Globus pallidus (tissue), 1 donor: ENCODE measurements at regions not wholly inside any gene's neighbourhood (a gene's known extent, or its start where the extent isn't known, plus 50 kb on each side); places are given as distances from the start of the nearest gene placed in this dataset.
A peak's percentile ranks its signal among the peaks of the same experiment; 100 is the strongest.

ENCODE experiments used
- DNase-seq: peaks from one replicate; pipeline ENCODE4 v3.0.0-alpha.2; 2015; ENCODE audit warnings: low spot score

DNA sequence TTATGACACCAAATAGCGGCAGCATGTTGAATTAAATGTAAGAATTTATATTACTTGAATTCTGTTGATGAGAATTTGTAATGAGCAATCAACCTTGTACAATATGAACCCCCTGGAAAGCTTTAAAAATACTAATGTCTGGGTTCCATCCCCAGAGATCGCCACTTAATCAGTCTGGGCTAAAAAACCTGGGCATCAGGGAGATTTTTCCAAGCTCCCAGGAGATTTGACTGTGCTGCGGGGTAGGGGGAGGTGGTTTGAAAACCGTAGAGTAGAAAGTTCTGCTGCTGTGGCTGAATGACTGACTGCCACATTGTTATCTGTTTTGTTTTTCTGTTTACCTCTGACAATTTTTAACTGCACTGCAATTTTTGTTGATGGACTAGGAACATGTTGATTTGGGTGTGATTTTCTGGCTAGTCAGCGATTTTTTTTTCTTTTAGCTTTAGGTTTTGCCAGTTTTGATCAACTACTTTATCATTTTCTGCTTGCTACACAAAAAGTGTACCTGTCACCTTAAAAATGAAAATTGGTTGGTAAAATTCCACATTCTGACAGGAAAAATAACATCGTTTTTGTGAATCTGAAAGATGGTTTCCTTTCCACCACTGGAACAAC, 79.3 kb downstream of the PCTP start:
- no peak for DNase-seq

DNA sequence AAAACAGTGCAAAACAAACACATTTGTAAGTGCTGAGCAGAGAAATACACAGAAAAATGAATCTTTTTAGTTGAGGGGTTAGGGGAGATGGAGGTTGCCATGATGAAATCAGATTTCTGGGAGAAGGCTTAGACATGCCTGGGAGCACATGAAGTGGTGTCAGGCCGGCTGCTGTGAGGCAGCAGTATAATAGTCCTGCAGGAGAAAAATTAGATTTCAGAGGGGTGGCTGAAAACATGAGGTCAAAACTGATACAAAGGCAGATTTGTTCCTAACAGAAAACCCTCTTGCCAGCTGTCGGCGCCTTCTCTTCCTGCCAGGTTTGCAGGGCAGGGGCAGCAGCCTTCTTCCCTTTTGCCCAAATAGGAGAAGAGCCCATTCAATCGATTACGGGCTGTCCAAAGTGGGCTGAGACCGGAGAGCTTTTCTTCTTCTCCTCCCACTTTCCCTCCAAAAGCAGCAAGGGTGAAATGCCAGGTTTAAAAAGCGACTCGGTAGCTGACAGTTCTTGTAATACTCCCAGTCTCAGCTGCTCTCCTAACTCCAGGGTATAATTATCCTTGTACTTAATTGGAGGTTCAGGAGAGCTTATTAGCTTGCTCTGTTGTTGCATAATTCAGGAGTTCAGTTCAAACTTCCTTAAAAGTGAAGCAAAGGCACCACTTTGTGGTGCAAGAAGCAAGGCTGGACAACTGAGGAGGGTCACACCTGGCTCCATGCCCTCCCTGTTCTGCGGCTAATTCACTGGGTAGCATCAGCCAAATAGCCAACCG, 80.0 kb downstream of the PCTP start:
- DNase-seq, result no peak

- DNase-seq, result no peak
Measured at GRCh38 chr17:55833306-55833705, 82.5 kb downstream of the PCTP start.

GRCh38 chr17:55842405-55843158, 91.7 kb downstream of the PCTP start:
- DNase-seq, result no peak

DNA sequence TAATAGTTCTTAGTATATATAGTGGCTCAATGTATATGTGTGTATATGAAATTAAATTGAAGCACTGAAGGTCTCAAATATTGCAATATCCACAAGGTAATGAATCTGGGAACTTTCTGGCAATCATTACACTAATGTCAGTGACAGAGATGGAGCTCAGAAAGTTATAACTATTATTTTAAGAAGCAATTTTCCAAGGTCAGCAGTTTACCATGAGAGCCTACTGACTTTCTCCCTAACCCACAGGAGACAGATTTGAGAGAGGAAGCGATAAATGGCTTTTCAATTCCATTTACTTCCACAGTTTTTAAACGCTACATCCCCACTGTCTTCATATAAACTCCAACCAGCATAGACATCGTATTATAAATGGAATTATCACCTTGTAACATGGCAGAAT, 92.9 kb downstream of the PCTP start:
- no peak for DNase-seq

GRCh38 chr17:55845385-55845784, 94.5 kb downstream of the PCTP start:
- DNase-seq, result peak; percentile 10

GRCh38 chr17:55846745-55847144, 95.9 kb downstream of the PCTP start:
- no peak for DNase-seq

- no peak for DNase-seq
Measured at GRCh38 chr17:55852734-55853133, 101.9 kb downstream of the PCTP start.

- peak; percentile 3 for DNase-seq
Measured at GRCh38 chr17:55859301-55859795, 108.5 kb downstream of the PCTP start.

DNA sequence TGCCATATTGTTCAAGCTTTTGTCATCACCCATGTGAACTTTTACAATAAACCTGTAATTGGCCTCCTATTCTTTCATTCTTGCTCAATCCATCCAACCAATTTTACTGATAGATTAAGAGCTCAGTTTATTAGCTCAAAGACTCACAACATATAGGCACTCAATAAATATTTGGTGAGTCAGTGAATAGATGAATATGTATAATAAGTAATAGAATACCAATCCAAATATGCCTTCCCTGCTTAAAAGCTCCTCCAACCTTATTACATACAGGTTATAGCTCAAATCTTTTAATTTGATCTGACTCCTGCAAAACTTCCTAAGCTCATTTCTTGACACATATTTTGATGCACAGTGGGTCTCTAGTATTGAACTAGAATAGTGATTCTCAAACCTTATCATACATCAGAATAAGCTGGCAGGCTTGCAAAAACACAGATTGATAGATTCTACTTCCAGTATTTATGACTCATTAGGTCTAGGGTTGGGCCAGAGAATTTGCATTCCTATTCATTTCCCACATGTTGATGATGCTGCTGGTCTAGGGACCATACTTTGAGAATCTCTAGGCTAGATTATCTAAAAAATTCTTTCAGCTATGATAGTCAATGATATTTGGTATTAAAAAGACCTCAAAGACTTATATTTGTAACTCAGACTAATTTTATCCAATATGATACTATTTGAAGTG, 114.4 kb downstream of the PCTP start:
- DNase-seq, result no peak

GRCh38 chr17:55870044-55870443, 119.2 kb downstream of the PCTP start:
- no peak for DNase-seq

DNA sequence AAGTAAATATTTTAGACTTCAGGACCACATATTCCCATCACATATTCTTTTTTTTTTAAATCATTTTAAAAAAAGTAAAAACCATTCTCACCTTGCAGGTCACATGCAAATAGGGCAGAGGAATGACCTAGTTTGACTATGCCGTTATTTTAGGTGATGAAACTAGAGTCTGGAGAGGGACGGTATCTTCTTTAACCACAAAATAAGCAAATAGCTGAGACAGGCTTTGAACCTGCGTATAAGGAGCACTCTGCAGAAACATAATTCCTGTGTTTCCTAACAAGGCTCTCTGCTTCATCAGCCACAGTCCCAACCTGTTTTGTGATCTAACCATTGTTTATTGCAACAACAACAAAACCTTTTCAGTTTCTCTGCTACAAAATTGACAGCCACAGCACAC, 121.5 kb downstream of the PCTP start:
- no peak for DNase-seq

GRCh38 chr17:55873017-55873758, 122.3 kb downstream of the PCTP start:
- no peak for DNase-seq

DNA sequence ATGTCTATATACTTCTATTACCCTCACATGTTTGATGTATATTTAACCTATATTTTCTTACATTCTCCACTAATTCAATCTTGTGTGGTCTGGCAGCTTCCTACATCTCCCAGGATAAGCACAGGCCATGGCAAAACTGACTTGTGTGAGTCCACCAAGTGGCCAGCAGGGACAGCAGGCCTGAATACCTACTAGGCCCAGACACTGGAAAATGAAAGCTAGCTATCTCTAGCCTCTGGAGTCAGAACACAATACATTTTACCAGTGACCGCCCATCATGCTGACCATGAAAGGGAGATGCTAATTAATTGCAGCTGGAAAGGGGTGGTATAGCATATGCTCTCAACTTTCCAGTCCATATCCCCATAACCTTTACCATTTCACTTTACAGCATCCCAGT, 132.3 kb downstream of the PCTP start:
- DNase-seq, result no peak

DNA sequence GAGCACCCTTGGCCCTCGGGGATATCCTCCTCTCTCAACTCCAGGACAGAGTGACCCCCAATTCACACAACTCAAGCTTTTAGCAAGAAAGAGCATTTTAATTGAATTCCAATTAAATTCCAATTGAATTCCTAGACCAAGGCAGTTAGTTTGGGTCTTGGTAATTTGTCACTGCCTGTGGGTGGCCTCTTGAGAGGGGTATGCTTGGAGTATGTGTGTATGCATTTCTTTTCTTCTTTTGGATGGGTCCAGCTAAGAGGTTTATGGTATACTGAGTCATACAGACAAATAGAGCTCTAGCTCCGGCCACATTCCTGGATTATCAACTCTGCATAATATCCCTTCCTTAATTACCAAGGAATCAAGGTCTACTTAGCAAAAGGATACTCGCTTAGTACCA, 136.7 kb downstream of the PCTP start:
- no peak for DNase-seq

DNA sequence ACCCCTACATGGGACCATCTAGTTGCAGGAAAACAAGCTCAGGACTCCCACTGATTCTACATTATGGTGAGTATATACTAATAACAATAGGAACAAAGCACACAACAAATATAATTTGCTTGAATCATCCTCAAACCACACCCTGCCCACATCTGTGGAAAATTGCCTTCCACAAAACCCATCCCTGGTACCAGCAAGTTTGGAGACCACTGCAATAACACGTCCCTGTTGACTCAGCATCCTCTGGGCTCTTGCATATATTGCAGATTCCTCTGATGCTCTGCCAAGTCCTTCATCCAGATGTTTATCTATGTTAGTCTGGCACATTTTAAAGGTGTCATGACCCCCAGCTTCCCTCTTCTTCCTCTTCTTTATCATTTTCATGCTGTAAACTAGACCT, 138.4 kb downstream of the PCTP start:
- DNase-seq, result no peak

- DNase-seq, result no peak
Measured at GRCh38 chr17:55895112-55895759, 144.4 kb downstream of the PCTP start.

DNA sequence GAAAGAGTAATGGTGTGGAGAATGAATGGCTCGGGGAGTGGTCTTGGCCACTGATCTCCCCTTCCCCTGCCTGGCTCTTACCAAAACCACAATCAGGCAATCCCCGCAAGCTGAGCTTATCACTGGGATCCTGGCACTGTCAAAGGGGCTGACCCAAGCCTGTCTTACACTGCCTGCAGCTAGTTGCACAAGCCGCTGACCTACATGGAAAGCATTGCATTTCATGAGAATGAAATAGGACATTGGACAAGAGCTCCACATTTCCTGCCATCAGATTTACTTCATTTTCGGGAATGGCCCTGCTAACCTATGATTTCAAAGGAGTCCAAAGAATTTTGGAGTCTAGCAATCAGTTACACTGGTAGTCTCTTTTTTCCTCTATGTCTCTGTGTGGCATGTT, 146.4 kb downstream of the PCTP start:
- DNase-seq, result no peak

DNA sequence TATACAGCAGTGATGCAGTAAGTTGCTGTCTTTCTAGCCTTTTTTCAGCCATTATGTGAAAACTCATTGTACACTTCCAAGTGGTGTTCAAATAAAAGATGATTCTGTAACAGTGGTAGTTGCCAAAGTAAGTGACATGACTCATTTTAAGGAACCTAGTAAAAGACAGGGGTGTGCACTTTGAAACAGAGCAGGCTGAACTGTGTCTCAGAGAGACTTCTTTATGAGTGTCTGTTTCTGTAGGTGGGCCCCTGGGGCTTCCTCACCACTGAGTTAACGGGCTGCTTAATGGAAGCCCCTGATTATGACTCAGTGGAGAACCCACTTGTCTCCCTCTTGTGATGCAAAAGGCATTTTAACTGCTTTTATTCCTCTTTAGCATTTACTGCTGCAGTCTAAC, 147.3 kb downstream of the PCTP start:
- no peak for DNase-seq

DNA sequence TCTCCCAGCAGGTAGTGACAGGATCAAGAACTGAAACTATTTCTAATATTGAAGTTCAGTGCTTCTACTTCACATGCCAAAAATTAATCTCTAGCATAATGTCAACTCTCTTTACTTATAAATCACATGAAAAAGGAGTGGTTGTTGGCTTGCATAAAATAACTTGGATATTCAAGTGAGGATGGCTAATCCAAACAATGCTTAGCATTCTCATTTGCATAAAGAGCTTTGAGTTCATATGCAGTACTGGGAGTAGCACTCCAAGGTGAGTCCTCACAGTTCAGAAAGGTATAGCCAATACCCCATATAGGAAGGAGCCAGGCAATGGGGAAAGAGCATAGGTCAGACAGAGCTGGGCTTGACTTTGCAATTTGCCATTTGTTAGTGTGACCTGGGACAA, 149.3 kb downstream of the PCTP start:
- DNase-seq, result no peak

GRCh38 chr17:55903028-55903690, 152.3 kb downstream of the PCTP start:
- peak; percentile 0 for DNase-seq
